ENCODE measurements at regions not wholly inside any gene's neighbourhood (a gene's known extent, or its start where the extent isn't known, plus 50 kb on each side); places are given as distances from the start of the nearest gene placed in this dataset.

DNA sequence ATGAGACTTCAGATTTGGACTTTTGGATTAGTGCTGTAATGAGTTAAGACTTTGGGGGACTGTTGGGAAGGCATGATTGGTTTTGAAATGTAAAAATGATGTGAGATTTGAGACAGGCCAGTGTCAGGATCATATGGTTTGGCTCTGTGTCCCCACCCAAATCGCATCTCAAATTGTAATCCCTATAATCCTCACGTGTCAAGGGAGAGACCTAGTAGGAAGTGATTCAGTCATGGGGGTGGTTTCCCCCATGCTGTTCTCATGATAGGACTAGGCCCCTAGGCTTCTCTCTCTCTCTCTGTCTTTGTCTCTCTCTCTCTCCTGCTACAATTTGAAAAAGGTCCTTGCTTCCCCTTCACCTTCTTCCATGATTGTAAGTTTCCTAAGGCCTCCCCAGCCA, 473.3 kb upstream of the CD180 start:
- TF ChIP-seq, protein P1, sequence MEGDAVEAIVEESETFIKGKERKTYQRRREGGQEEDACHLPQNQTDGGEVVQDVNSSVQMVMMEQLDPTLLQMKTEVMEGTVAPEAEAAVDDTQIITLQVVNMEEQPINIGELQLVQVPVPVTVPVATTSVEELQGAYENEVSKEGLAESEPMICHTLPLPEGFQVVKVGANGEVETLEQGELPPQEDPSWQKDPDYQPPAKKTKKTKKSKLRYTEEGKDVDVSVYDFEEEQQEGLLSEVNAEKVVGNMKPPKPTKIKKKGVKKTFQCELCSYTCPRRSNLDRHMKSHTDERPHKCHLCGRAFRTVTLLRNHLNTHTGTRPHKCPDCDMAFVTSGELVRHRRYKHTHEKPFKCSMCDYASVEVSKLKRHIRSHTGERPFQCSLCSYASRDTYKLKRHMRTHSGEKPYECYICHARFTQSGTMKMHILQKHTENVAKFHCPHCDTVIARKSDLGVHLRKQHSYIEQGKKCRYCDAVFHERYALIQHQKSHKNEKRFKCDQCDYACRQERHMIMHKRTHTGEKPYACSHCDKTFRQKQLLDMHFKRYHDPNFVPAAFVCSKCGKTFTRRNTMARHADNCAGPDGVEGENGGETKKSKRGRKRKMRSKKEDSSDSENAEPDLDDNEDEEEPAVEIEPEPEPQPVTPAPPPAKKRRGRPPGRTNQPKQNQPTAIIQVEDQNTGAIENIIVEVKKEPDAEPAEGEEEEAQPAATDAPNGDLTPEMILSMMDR (optimal IDR thresholded peaks at IDR 0.05 in 1 of 3, IDR thresholded peaks at IDR 0.05 in 1 of 3, conservative IDR thresholded peaks at IDR 0.05 in 1 of 3; ENCODE audit: extremely low read depth in 1 of 3, insufficient read depth in 2 of 3, low read length in 3 of 3), result no peak
- no peak for TF ChIP-seq EZH2 (IDR thresholded peaks at IDR 0.05; ENCODE audit: low read length)
- Histone ChIP-seq H3K9ac (ENCODE audit: control insufficient read depth, extremely low read depth, insufficient read depth, low read length) (no peak overlapping the region), H3K9me1 (ENCODE audit: control insufficient read depth, extremely low read depth, insufficient read depth, low read length) (no peaks in the 10 kb centered on the region), H3K36me3 (ENCODE audit: control insufficient read depth in 2 of 2, extremely low read depth in 1 of 2, insufficient read depth in 2 of 2, low read length in 2 of 2) (no peaks in the 10 kb centered on the region), H3K9me3 (ENCODE audit: control insufficient read depth, low read depth, low read length) (no peaks in the 10 kb centered on the region), H3K4me2 (ENCODE audit: control insufficient read depth, extremely low read depth, insufficient read depth, low read depth, low read length) (no peak overlapping the region), H3K4me1 (ENCODE audit: control insufficient read depth, extremely low read depth, insufficient read depth, low read length) (no peaks in the 10 kb centered on the region), H3K27me3 (ENCODE audit: control insufficient read depth, extremely low read depth, insufficient read depth, low read length) (no peaks in the 10 kb centered on the region), H2AFZ (ENCODE audit: control insufficient read depth, low read length) (no peak overlapping the region), H4K20me1 (ENCODE audit: control insufficient read depth, extremely low read depth, insufficient read depth, low read length) (no peaks in the 10 kb centered on the region), H3K27ac (ENCODE audit: control insufficient read depth, insufficient read depth, low read length) (no peak overlapping the region), H3K4me3 (ENCODE audit: control insufficient read depth in 2 of 3, extremely low read depth in 1 of 3, insufficient read depth in 2 of 3, low read depth in 1 of 3, low read length in 3 of 3) (no peak overlapping the region), H3K79me2 (ENCODE audit: control insufficient read depth, insufficient read depth, low read length) (no peaks in the 10 kb centered on the region)
- no peak for DNase-seq (ENCODE audit: low read depth, low spot score)
- dilution Hi-C loops (cut with MboI; ENCODE audit: extremely low pct_ligation_motif_present, low sequenced_read_pairs), result no loop called here
- FAIRE-seq, result no peak

GRCh38 chr5:67660149-67660548, 463.6 kb upstream of the CD180 start:
- no peak for FAIRE-seq

More at GRCh38 chr5:67660149-67660548, 463.6 kb upstream of the CD180 start:
- Histone ChIP-seq H3K27me3 (ENCODE audit: control insufficient read depth, extremely low read depth, insufficient read depth, low read length) (no peaks in the 10 kb centered on the region), H4K20me1 (ENCODE audit: control insufficient read depth, extremely low read depth, insufficient read depth, low read length) (no peaks in the 10 kb centered on the region), H3K36me3 (ENCODE audit: control insufficient read depth in 2 of 2, extremely low read depth in 1 of 2, insufficient read depth in 2 of 2, low read length in 2 of 2) (no peaks in the 10 kb centered on the region), H3K9me1 (ENCODE audit: control insufficient read depth, extremely low read depth, insufficient read depth, low read length) (no peaks in the 10 kb centered on the region), H3K9ac (ENCODE audit: control insufficient read depth, extremely low read depth, insufficient read depth, low read length) (no peak overlapping the region), H3K27ac (ENCODE audit: control insufficient read depth, insufficient read depth, low read length) (no peak overlapping the region), H3K4me1 (ENCODE audit: control insufficient read depth, extremely low read depth, insufficient read depth, low read length) (no peaks in the 10 kb centered on the region), H2AFZ (ENCODE audit: control insufficient read depth, low read length) (no peak overlapping the region), H3K4me2 (ENCODE audit: control insufficient read depth, extremely low read depth, insufficient read depth, low read depth, low read length) (no peak overlapping the region), H3K4me3 (ENCODE audit: control insufficient read depth in 2 of 3, extremely low read depth in 1 of 3, insufficient read depth in 2 of 3, low read depth in 1 of 3, low read length in 3 of 3) (no peak overlapping the region), H3K9me3 (ENCODE audit: control insufficient read depth, low read depth, low read length) (no peaks in the 10 kb centered on the region), H3K79me2 (ENCODE audit: control insufficient read depth, insufficient read depth, low read length) (no peaks in the 10 kb centered on the region)
- dilution Hi-C loops (cut with MboI; ENCODE audit: extremely low pct_ligation_motif_present, low sequenced_read_pairs), result no loop called here
- DNase-seq (ENCODE audit: low read depth, low spot score), result no peak
- TF ChIP-seq EZH2 (IDR thresholded peaks at IDR 0.05; ENCODE audit: low read length), result no peak
- TF ChIP-seq, protein P1 (optimal IDR thresholded peaks at IDR 0.05 in 1 of 3, IDR thresholded peaks at IDR 0.05 in 1 of 3, conservative IDR thresholded peaks at IDR 0.05 in 1 of 3; ENCODE audit: extremely low read depth in 1 of 3, insufficient read depth in 2 of 3, low read length in 3 of 3), result no peak
